GM12874 (cell line): ENCODE measurements at regions not wholly inside any gene's neighbourhood (a gene's known extent, or its start where the extent isn't known, plus 50 kb on each side); places are given as distances from the start of the nearest gene placed in this dataset.

Source experiments
- CTCF ChIP-seq: IDR thresholded peaks from 2 replicates; pipeline ENCODE4 v1.5.1; 2011; ENCODE audit warnings: low read depth, mild to moderate bottlenecking, control low read depth, low read length, moderate library complexity; ENCODE audit not compliant: insufficient read depth

- no peak for TF ChIP-seq CTCF
Measured at GRCh38 chr5:50922942-50923767, 256.7 kb downstream of the PARP8 start.

GRCh38 chr5:50923768-50924494 lies 257.5 kb downstream of the PARP8 start:
- TF ChIP-seq CTCF: no peak

GRCh38 chr5:50927953-50928352 lies 261.5 kb downstream of the PARP8 start:
- TF ChIP-seq CTCF: no peak

GRCh38 chr5:50929174-50929573 lies 262.7 kb downstream of the PARP8 start:
- no peak for TF ChIP-seq CTCF

GRCh38 chr5:50934343-50934742 lies 267.9 kb downstream of the PARP8 start:
- TF ChIP-seq CTCF: no peak

- TF ChIP-seq CTCF: no peak
Measured at GRCh38 chr5:50945139-50945538, 278.7 kb downstream of the PARP8 start.

- TF ChIP-seq CTCF: no peak
Measured at GRCh38 chr5:50947906-50948683, 281.7 kb downstream of the PARP8 start.
